ENCODE measurements at regions not wholly inside any gene's neighbourhood (a gene's known extent, or its start where the extent isn't known, plus 50 kb on each side); places are given as distances from the start of the nearest gene placed in this dataset.

DNA sequence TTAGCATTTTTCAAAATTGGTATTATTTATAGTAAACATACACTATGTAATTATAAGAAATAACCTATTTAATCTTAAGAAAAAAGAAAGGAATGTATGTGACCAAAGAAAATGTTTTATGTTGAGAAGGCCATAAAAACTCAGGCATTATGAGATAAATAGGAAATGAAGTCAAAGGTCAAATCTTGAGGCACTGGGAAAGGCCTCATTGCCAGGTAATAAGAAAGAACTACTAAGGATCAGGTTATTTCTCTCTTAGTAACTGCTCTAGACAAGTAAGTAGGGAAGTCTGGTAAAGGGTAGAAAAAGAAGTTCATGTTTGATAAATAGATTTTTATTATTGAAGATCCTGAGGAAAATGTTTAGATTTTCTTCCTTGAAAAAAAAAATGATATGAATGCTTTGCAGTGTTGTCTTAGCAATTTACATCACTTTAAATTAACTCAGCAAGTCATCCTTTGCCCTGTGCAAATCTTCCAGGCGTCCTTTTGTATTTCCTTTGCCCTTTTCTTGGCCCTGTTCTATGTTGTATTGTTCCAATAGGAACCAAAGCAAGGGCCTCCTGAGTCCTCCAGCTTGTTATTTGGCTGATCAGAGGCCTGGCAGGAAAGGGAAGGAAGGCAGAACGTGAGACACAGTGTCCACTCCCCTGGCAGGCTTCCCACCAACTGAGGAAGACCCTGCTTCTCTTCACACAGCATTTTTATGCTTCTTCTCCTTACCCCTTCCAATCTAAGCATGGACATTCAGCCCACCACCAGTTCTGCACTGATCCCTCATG lies 260.4 kb upstream of the MIR17HG start:
- Mint-ChIP-seq H3K36me3 (ENCODE audit: low read depth) (no peaks in the 10 kb centered on the region), H3K9me3 (no peaks in the 10 kb centered on the region), H3K27me3 (ENCODE audit: low read depth) (no peaks in the 10 kb centered on the region), H3K27ac (ENCODE audit: unreplicated experiment) (peak overlapping the region; percentile 76), H3K4me1 (peaks cover 41% of the 10 kb centered on the region), H3K4me3 (no peak overlapping the region)
- DNase-seq (ENCODE audit: low read depth, low spot score): no peak
- TF ChIP-seq, protein P1, sequence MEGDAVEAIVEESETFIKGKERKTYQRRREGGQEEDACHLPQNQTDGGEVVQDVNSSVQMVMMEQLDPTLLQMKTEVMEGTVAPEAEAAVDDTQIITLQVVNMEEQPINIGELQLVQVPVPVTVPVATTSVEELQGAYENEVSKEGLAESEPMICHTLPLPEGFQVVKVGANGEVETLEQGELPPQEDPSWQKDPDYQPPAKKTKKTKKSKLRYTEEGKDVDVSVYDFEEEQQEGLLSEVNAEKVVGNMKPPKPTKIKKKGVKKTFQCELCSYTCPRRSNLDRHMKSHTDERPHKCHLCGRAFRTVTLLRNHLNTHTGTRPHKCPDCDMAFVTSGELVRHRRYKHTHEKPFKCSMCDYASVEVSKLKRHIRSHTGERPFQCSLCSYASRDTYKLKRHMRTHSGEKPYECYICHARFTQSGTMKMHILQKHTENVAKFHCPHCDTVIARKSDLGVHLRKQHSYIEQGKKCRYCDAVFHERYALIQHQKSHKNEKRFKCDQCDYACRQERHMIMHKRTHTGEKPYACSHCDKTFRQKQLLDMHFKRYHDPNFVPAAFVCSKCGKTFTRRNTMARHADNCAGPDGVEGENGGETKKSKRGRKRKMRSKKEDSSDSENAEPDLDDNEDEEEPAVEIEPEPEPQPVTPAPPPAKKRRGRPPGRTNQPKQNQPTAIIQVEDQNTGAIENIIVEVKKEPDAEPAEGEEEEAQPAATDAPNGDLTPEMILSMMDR (conservative IDR thresholded peaks at IDR 0.05): no peak

DNA sequence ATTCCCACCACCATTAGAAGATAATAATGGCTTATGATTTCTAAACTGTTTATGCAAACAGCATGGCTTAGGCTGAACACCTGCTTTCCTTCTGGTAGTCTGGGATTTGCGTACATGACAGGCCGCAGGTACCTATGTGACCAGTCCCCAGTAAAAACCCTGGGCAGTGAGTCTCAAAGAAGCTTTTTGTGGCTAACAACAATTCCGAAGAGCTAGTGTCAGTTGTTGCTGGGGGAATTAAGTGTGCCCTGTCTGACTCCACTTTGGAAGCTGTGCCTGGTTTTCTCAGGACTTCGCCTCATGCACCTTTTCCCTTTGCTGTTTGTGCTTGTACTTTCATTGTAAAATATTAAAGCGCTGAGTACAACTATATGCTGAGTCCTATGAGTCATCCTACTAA lies 250.2 kb upstream of the MIR17HG start:
- H3K4me1 Mint-ChIP-seq: peaks cover 9% of the 10 kb centered on the region
- TF ChIP-seq, protein P1 (conservative IDR thresholded peaks at IDR 0.05): no peak
- H3K27ac Mint-ChIP-seq (ENCODE audit: unreplicated experiment): no peak overlapping the region
- DNase-seq (ENCODE audit: low read depth, low spot score): no peak
- no peaks in the 10 kb centered on the region for H3K27me3 Mint-ChIP-seq (ENCODE audit: low read depth)
- H3K9me3 Mint-ChIP-seq: peaks cover 5% of the 10 kb centered on the region
- H3K4me3 Mint-ChIP-seq: no peak overlapping the region
- H3K36me3 Mint-ChIP-seq (ENCODE audit: low read depth): peaks cover 2% of the 10 kb centered on the region

DNA sequence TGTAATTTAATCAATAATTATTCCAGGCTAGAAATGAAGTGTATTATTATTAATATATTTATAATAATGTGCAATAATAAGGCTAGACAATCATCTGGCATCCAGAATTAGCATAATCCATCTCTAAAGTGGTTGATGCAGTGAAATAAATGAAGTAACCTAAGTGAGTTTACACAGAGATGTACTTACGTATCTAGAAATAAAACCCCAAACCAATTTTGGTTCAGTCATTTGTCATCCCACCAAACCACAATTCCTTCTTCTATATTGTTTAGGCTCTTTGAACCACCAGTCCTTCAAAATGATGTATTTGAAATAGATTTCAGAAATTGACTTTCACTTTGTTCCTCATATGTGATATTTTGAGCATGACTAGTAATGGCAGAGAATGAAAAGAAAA lies 247.6 kb upstream of the MIR17HG start:
- Mint-ChIP-seq H3K4me3 (no peak overlapping the region), H3K27me3 (ENCODE audit: low read depth) (no peaks in the 10 kb centered on the region), H3K9me3 (peaks cover 7% of the 10 kb centered on the region), H3K4me1 (peaks cover 9% of the 10 kb centered on the region), H3K27ac (ENCODE audit: unreplicated experiment) (no peak overlapping the region), H3K36me3 (ENCODE audit: low read depth) (peaks cover 10% of the 10 kb centered on the region)
- TF ChIP-seq, protein P1 (conservative IDR thresholded peaks at IDR 0.05): no peak
- DNase-seq (ENCODE audit: low read depth, low spot score): no peak

DNA sequence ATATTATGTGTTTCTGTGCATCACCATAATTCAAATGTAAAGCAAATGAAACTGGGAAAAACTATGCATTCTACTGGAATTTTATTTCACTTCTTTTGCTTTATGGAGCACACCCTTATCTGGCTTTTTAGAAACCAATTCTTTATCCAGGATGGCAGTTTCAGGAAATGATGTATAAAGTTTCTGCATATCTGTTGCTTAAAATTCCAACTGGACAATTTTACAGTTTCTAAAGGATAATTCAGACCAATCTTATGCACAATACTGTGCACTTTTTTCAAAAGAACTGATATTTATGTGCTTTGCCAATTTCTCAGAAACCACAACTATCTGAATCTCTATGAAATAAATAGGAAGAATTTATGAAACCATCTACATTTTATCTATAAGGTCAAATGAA lies 246.5 kb upstream of the MIR17HG start:
- no peak for DNase-seq (ENCODE audit: low read depth, low spot score)
- H3K4me3 Mint-ChIP-seq: no peak overlapping the region
- H3K4me1 Mint-ChIP-seq: peaks cover 9% of the 10 kb centered on the region
- TF ChIP-seq, protein P1 (conservative IDR thresholded peaks at IDR 0.05): no peak
- peaks cover 10% of the 10 kb centered on the region for H3K36me3 Mint-ChIP-seq (ENCODE audit: low read depth)
- peaks cover 7% of the 10 kb centered on the region for H3K9me3 Mint-ChIP-seq
- no peak overlapping the region for H3K27ac Mint-ChIP-seq (ENCODE audit: unreplicated experiment)
- H3K27me3 Mint-ChIP-seq (ENCODE audit: low read depth): no peaks in the 10 kb centered on the region

DNA sequence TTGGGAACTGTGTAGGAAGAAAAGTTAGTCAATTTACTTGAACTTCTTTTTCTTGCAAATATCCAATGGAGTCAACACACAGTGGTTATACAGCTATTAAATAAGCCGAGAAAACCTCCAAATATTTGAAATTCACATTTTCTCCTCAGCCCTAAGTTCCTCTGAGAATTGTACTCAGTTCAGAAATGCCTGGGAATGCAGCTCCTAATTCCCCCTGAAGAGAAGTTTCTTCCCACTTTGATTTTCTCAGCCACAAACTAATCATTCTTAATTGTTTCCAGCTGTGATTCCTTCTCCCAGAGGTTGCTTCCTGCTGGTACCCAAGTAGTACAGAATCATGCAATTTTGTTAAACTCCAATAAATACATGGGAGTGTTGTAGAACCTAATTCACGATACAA lies 246.1 kb upstream of the MIR17HG start:
- Mint-ChIP-seq H3K9me3 (peaks cover 7% of the 10 kb centered on the region), H3K4me3 (no peak overlapping the region), H3K27ac (ENCODE audit: unreplicated experiment) (peak overlapping the region; percentile 3), H3K36me3 (ENCODE audit: low read depth) (peaks cover 10% of the 10 kb centered on the region), H3K4me1 (peaks cover 9% of the 10 kb centered on the region), H3K27me3 (ENCODE audit: low read depth) (no peaks in the 10 kb centered on the region)
- TF ChIP-seq, protein P1 (conservative IDR thresholded peaks at IDR 0.05): no peak
- no peak for DNase-seq (ENCODE audit: low read depth, low spot score)
